ENCODE measurements at regions not wholly inside any gene's neighbourhood (a gene's known extent, or its start where the extent isn't known, plus 50 kb on each side); places are given as distances from the start of the nearest gene placed in this dataset.
"Not testable (repeated sequence)": the region's sequence is repeated elsewhere in the genome, so short reads cannot be mapped to it uniquely, and the experiment has no call there.

DNA sequence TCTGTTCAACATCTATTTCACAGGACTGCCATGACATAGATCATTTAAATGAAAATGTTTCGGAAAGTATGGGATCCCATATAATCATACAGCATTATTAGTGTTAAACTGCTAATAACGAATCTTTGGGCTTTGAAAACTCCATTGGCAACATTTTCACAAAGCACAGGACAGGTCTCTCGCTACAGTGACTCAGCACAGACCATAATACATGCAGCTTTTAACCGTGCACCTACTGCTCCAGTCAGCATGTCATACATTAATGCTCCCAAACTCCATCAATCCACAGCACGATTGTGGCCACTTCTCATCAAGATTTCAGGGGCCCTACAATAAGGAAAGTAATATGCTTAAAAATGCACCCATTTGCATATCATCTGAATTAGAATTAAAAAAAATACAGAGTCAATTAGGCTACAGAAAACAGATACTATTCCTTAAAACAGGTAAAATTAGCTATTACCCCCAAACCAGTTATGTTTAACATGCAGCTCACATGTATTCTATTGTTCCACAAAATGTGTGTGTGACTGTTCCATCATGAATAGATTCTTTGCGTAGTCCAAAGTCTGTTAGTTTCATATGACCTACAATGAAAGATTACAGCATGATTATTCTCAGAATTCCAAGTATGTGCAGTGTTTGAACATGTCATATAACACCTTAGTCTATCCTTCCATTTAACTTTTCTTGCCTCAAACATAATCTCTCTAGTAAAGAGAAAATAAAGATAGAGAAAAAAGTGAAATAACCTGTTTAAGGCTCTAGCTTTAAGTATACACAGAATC is 141.6 kb upstream of the EFCAB3 start:
- WGBS (ENCODE audit: insufficient coverage) = 72% methylated on average over 3 of the region's 6 CpGs
- H3K4me1 ChIP-seq (ENCODE audit: control insufficient read depth in 2 of 2, insufficient read depth in 2 of 2, low read length in 2 of 2); H3K9ac ChIP-seq (ENCODE audit: low read length); H3K4me3 Mint-ChIP-seq; DNase-seq; H3K27ac ChIP-seq (ENCODE audit: low read length in 2 of 2); H3K4me1 Mint-ChIP-seq; H3K9me3 Mint-ChIP-seq (ENCODE audit: insufficient read depth); CTCF ChIA-PET; POLR2A ChIA-PET; H3K9me3 ChIP-seq (ENCODE audit: control extremely low read depth in 1 of 3, control insufficient read depth in 2 of 3, insufficient read depth in 1 of 3, low read length in 2 of 3); H3K27me3 ChIP-seq (replicated peaks in 1 of 4; ENCODE audit: control extremely low read depth in 1 of 4, control insufficient read depth in 3 of 4, insufficient read depth in 4 of 4, low read length in 3 of 4); H4K20me1 ChIP-seq (ENCODE audit: control insufficient read depth, insufficient read depth, low read length, poor library complexity, severe bottlenecking); H3K27ac Mint-ChIP-seq; H3K4me3 ChIP-seq (ENCODE audit: control extremely low read depth in 1 of 5, extremely low read depth in 1 of 5, insufficient read depth in 1 of 5, low read depth in 2 of 5, low read length in 4 of 5); intact Hi-C loops (cut with micrococcal nuclease); H3K36me3 ChIP-seq (replicated peaks in 1 of 2; ENCODE audit: control extremely low read depth in 1 of 2, control insufficient read depth in 1 of 2, extremely low read depth in 1 of 2, insufficient read depth in 2 of 2, low read length in 1 of 2); ATAC-seq (ENCODE audit: low read depth); H3K4me2 ChIP-seq (replicated peaks; ENCODE audit: low read depth, low read length, poor library complexity, severe bottlenecking); H3K79me2 ChIP-seq (ENCODE audit: control insufficient read depth, insufficient read depth, low read length); H2AFZ ChIP-seq (ENCODE audit: insufficient read depth, low read depth, low read length, poor library complexity, severe bottlenecking): not testable (repeated sequence)
- peaks cover 12% of the 10 kb centered on the region for H3K27me3 Mint-ChIP-seq

DNA sequence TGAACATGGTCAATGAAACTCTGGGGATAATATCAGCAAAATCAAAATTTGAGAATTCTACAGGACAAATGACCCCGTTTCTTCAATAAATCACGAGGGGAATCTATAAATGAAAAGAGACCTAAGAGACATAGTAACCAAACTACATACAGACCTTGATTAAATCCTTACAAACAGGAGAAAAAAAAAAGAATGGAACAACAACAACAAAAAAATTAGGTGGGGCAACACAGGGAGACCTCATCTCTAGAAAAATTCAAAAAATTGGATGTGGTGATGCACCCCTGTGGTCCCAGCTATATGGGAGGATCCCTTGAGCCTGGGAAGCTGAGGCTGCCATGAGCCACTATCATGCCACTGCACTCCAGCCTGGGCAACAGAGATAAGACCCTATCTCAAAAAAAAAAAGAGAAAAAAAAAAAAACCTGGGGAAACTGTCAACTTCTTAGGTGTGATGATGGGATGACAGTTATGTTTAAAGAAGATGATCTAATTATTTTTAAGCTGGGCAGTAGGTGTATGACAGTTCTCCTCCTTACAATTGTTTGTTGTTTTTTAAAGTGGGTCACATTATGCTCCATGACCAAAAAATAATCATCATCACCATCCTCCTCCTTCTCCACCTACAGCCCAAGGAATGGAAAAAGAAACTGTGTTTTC is 146.4 kb upstream of the EFCAB3 start:
- H3K4me3 Mint-ChIP-seq; POLR2A ChIA-PET; H2AFZ ChIP-seq (ENCODE audit: insufficient read depth, low read depth, low read length, poor library complexity, severe bottlenecking); H3K27me3 Mint-ChIP-seq; H3K9ac ChIP-seq (ENCODE audit: low read length); H3K79me2 ChIP-seq (ENCODE audit: control insufficient read depth, insufficient read depth, low read length); intact Hi-C loops (cut with micrococcal nuclease); H3K9me3 Mint-ChIP-seq (ENCODE audit: insufficient read depth); H4K20me1 ChIP-seq (ENCODE audit: control insufficient read depth, insufficient read depth, low read length, poor library complexity, severe bottlenecking); H3K4me3 ChIP-seq (ENCODE audit: control extremely low read depth in 1 of 5, extremely low read depth in 1 of 5, insufficient read depth in 1 of 5, low read depth in 2 of 5, low read length in 4 of 5); H3K9me3 ChIP-seq (ENCODE audit: control extremely low read depth in 1 of 3, control insufficient read depth in 2 of 3, insufficient read depth in 1 of 3, low read length in 2 of 3); H3K4me2 ChIP-seq (replicated peaks; ENCODE audit: low read depth, low read length, poor library complexity, severe bottlenecking); DNase-seq; ATAC-seq (ENCODE audit: low read depth); H3K4me1 ChIP-seq (ENCODE audit: control insufficient read depth in 2 of 2, insufficient read depth in 2 of 2, low read length in 2 of 2); H3K27ac Mint-ChIP-seq; H3K4me1 Mint-ChIP-seq; H3K27ac ChIP-seq (ENCODE audit: low read length in 2 of 2); H3K27me3 ChIP-seq (replicated peaks in 1 of 4; ENCODE audit: control extremely low read depth in 1 of 4, control insufficient read depth in 3 of 4, insufficient read depth in 4 of 4, low read length in 3 of 4); H3K36me3 ChIP-seq (replicated peaks in 1 of 2; ENCODE audit: control extremely low read depth in 1 of 2, control insufficient read depth in 1 of 2, extremely low read depth in 1 of 2, insufficient read depth in 2 of 2, low read length in 1 of 2): not testable (repeated sequence)
- no CpG with 5 or more reads among the region's 2 CpGs for WGBS (ENCODE audit: insufficient coverage)
- CTCF ChIA-PET = interaction anchor here (0.6 kb wide), 1 partner anchor 14 kb away, joined by 4 read pairs; no protein-coding TSS in a partner anchor

DNA sequence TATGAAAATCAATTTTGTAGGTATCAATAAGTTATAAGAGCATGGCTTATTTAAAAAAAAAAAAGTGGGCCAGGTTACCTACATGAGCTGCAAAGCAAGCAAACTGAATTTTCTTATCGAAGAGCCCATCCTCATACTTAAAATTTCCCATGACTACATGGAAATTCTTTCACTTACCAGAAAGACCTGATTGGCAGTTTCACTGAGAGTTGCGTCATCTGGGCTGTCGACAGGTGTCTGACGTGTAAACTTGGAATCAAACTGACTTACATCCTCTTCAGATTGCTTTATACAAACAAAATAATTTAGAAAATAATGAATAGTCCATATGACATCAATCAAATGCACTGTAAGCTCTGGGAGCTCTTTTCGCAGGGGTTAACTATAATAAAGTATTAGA is 149.1 kb upstream of the EFCAB3 start:
- H3K9me3 ChIP-seq (ENCODE audit: control extremely low read depth in 1 of 3, control insufficient read depth in 2 of 3, insufficient read depth in 1 of 3, low read length in 2 of 3); CTCF ChIA-PET; H3K4me3 Mint-ChIP-seq; H3K4me3 ChIP-seq (ENCODE audit: control extremely low read depth in 1 of 5, extremely low read depth in 1 of 5, insufficient read depth in 1 of 5, low read depth in 2 of 5, low read length in 4 of 5); H4K20me1 ChIP-seq (ENCODE audit: control insufficient read depth, insufficient read depth, low read length, poor library complexity, severe bottlenecking); H3K9ac ChIP-seq (ENCODE audit: low read length); H3K4me1 Mint-ChIP-seq; DNase-seq; intact Hi-C loops (cut with micrococcal nuclease); H3K9me3 Mint-ChIP-seq (ENCODE audit: insufficient read depth); POLR2A ChIA-PET; H3K27ac Mint-ChIP-seq; H3K27me3 Mint-ChIP-seq; H3K4me2 ChIP-seq (replicated peaks; ENCODE audit: low read depth, low read length, poor library complexity, severe bottlenecking); ATAC-seq (ENCODE audit: low read depth); H2AFZ ChIP-seq (ENCODE audit: insufficient read depth, low read depth, low read length, poor library complexity, severe bottlenecking); H3K79me2 ChIP-seq (ENCODE audit: control insufficient read depth, insufficient read depth, low read length); H3K36me3 ChIP-seq (replicated peaks in 1 of 2; ENCODE audit: control extremely low read depth in 1 of 2, control insufficient read depth in 1 of 2, extremely low read depth in 1 of 2, insufficient read depth in 2 of 2, low read length in 1 of 2); H3K27me3 ChIP-seq (replicated peaks in 1 of 4; ENCODE audit: control extremely low read depth in 1 of 4, control insufficient read depth in 3 of 4, insufficient read depth in 4 of 4, low read length in 3 of 4); H3K27ac ChIP-seq (ENCODE audit: low read length in 2 of 2); H3K4me1 ChIP-seq (ENCODE audit: control insufficient read depth in 2 of 2, insufficient read depth in 2 of 2, low read length in 2 of 2): not testable (repeated sequence)
- no CpG with 5 or more reads among the region's 5 CpGs for WGBS (ENCODE audit: insufficient coverage)

Data from B cell (primary cell).